PC-9 (cell line): ENCODE measurements at regions not wholly inside any gene's neighbourhood (a gene's known extent, or its start where the extent isn't known, plus 50 kb on each side); places are given as distances from the start of the nearest gene placed in this dataset.

Experiments used
- EZH2 ChIP-seq: fragments of 200-600 bp; sonication (generic); IDR thresholded peaks from 2 replicates; pipeline ENCODE4 v1.8.0; 2017; ENCODE audit warnings: antibody characterized with exemption, low read depth
- TF ChIP-seq, protein P1 (sequence below): fragments of 200-600 bp; sonication (generic); conservative IDR thresholded peaks from 2 replicates; pipeline ENCODE4 v1.6.1; 2017; ENCODE audit warnings: mixed run types, antibody characterized with exemption, mild to moderate bottlenecking, moderate library complexity

DNA sequence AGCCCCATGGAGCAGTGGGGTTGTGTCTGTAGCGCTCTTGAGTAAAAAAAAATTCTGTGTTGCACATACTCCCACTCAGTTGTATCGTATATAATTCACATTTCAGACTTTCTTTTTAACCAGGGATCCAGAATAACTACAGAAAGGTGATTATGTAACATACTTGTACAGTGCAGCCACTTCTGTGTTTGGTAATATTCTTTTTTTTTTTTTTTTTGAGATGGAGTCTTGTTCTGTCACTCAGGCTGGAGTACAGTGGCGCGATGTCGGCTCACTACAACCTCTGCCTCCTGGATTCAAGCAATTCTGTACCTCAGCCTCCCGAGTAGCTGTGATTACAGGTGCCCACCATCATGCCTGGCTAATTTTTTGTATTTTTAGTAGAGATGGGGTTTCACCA, 82.4 kb upstream of the MACF1 start:
- TF ChIP-seq, protein P1, sequence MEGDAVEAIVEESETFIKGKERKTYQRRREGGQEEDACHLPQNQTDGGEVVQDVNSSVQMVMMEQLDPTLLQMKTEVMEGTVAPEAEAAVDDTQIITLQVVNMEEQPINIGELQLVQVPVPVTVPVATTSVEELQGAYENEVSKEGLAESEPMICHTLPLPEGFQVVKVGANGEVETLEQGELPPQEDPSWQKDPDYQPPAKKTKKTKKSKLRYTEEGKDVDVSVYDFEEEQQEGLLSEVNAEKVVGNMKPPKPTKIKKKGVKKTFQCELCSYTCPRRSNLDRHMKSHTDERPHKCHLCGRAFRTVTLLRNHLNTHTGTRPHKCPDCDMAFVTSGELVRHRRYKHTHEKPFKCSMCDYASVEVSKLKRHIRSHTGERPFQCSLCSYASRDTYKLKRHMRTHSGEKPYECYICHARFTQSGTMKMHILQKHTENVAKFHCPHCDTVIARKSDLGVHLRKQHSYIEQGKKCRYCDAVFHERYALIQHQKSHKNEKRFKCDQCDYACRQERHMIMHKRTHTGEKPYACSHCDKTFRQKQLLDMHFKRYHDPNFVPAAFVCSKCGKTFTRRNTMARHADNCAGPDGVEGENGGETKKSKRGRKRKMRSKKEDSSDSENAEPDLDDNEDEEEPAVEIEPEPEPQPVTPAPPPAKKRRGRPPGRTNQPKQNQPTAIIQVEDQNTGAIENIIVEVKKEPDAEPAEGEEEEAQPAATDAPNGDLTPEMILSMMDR: no peak
- no peak for TF ChIP-seq EZH2
